Adrenal gland (tissue), 5 donors: ENCODE measurements at regions not wholly inside any gene's neighbourhood (a gene's known extent, or its start where the extent isn't known, plus 50 kb on each side); places are given as distances from the start of the nearest gene placed in this dataset.

Experiments
- POLR2A ChIP-seq, 2 donors: fragments of 450-650 bp; IDR thresholded peaks; one replicate each; pipeline ENCODE4 v1.6.1; 2017; ENCODE audit warnings: antibody characterized with exemption in 2 of 2, mild to moderate bottlenecking in 2 of 2, moderate library complexity in 1 of 2
- TF ChIP-seq, protein P1 (sequence below), 6 experiments: fragments of 450-650 bp in 4 of 6; fragments of 200-600 bp in 2 of 6; sonication (generic) in 1 of 6; IDR thresholded peaks; 1 replicate in 5 of 6; 2 replicates in 1 of 6; pipeline versions ENCODE4 v1.5.1 to v1.8.0; 2016 to 2021; ENCODE audit warnings: antibody characterized with exemption in 6 of 6, mild to moderate bottlenecking in 2 of 6, moderate library complexity in 1 of 6
- donor health status: DM: no; HTN: no; CAD: no.

DNA sequence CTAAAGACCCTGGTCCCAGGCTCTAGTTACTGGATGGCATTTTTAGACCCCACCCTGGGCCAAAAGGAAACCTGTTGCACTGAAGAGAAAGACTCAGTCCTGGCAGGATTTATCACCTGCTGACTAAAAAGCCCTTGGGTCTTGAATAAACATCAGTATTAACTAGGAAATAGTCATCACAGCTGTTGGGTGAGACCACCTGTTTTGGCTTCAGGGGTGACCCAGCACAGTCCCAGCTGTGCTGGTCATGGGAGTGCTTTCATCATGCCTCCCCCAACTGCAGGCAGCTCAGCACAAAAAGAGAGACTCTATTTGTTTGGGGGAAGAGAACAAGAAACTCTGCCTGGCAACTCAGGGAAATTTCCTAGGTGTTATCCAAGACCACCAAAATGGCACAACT, 903.2 kb downstream of the C4orf33 start:
- no peak for TF ChIP-seq POLR2A (IDR thresholded peaks at IDR 0.05)
- TF ChIP-seq, protein P1, sequence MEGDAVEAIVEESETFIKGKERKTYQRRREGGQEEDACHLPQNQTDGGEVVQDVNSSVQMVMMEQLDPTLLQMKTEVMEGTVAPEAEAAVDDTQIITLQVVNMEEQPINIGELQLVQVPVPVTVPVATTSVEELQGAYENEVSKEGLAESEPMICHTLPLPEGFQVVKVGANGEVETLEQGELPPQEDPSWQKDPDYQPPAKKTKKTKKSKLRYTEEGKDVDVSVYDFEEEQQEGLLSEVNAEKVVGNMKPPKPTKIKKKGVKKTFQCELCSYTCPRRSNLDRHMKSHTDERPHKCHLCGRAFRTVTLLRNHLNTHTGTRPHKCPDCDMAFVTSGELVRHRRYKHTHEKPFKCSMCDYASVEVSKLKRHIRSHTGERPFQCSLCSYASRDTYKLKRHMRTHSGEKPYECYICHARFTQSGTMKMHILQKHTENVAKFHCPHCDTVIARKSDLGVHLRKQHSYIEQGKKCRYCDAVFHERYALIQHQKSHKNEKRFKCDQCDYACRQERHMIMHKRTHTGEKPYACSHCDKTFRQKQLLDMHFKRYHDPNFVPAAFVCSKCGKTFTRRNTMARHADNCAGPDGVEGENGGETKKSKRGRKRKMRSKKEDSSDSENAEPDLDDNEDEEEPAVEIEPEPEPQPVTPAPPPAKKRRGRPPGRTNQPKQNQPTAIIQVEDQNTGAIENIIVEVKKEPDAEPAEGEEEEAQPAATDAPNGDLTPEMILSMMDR (IDR thresholded peaks at IDR 0.05), result no peak
